ENCODE measurements at regions not wholly inside any gene's neighbourhood (a gene's known extent, or its start where the extent isn't known, plus 50 kb on each side); places are given as distances from the start of the nearest gene placed in this dataset.

DNA sequence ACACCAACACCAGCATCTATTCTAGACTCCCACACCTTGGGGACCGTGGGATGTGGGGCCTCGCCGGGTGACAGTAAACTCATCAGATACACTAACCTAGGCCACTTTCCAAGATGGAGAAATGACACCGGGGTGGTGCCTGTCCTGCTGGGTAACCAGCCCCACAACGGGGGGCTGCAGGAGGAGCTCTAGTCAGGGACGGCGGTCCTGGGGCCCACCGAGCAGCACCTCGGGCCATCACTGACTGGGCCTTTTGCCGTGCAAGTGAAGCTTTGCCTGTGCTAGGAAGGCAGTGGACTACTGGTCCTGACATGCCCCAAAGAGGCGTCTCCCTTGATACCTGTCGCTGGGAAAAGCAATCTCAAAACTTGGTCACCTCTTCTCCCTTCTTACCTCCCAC, 260.3 kb upstream of the IRX1 start:
- no TSS peak for BruUV-seq (replicated peaks)
- Histone ChIP-seq H4K20me1 (ENCODE audit: control insufficient read depth, insufficient read depth) (no peaks in the 10 kb centered on the region), H3K9me3 (replicated peaks; ENCODE audit: control insufficient read depth, insufficient read depth, low read length) (no peaks in the 10 kb centered on the region; the same call in 2 of the 3 replicates), H3K27ac (ENCODE audit: control insufficient read depth, insufficient read depth) (no peak overlapping the region), H3K4me1 (ENCODE audit: control insufficient read depth, insufficient read depth, low read length) (no peaks in the 10 kb centered on the region), H3K4me2 (ENCODE audit: control insufficient read depth, insufficient read depth) (no peak overlapping the region), H3K4me3 (no peak overlapping the region), H3K9ac (ENCODE audit: control insufficient read depth, insufficient read depth, low read length) (no peak overlapping the region), H3K79me2 (ENCODE audit: control insufficient read depth, insufficient read depth, low read length) (no peaks in the 10 kb centered on the region), H3K27me3 (replicated peaks in 1 of 2; ENCODE audit: control insufficient read depth in 2 of 2, insufficient read depth in 2 of 2, low read length in 1 of 2) (no peaks in the 10 kb centered on the region), H2AFZ (ENCODE audit: control insufficient read depth, low read depth, low read length) (no peak overlapping the region), H3K36me3 (ENCODE audit: control insufficient read depth in 2 of 2, insufficient read depth in 2 of 2, low read length in 1 of 2) (no peaks in the 10 kb centered on the region)
- SMC1A ChIA-PET (ENCODE audit: uncharacterized antibody, unreplicated experiment) = no interaction called here
- ATAC-seq (no peak), FAIRE-seq (no peak), DNase-seq (ENCODE audit: low read depth, low spot score) (no peak)
- in situ Hi-C loops (cut with MboI) (no loop called here), intact Hi-C loops (cut with micrococcal nuclease; ENCODE audit: unreplicated experiment) (no loop called here)
- POLR2A ChIA-PET = no interaction called here
- RAD21 ChIA-PET (ENCODE audit: unreplicated experiment) = no interaction called here
- WGBS (ENCODE audit: insufficient coverage, insufficient replicate concordance, low lambda C conversion rate, missing lambda C conversion rate) = 20% methylated on average over 12 of the region's 12 CpGs
- TF ChIP-seq RAD51 (IDR thresholded peaks at IDR 0.05) (no peak), RAD21 (IDR thresholded peaks at IDR 0.05; ENCODE audit: insufficient read depth, low read depth, low read length) (no peak), PAX8 (IDR thresholded peaks at IDR 0.05) (no peak), CREM (IDR thresholded peaks at IDR 0.05; ENCODE audit: low read depth) (no peak), CEBPB (IDR thresholded peaks at IDR 0.05; ENCODE audit: borderline replicate concordance in 1 of 2, low read depth in 2 of 2, low read length in 2 of 2) (no peak), SMAD5 (IDR thresholded peaks at IDR 0.05; ENCODE audit: low read depth) (no peak), TCF7 (IDR thresholded peaks at IDR 0.05; ENCODE audit: borderline replicate concordance) (no peak), FOS (IDR thresholded peaks at IDR 0.05; ENCODE audit: borderline replicate concordance, extremely low read depth, insufficient read length) (no peak), SRF (IDR thresholded peaks at IDR 0.05; ENCODE audit: low read depth in 2 of 2, low read length in 2 of 2) (no peak), CHD4 (IDR thresholded peaks at IDR 0.05) (no peak)
- TF ChIP-seq, protein P1, sequence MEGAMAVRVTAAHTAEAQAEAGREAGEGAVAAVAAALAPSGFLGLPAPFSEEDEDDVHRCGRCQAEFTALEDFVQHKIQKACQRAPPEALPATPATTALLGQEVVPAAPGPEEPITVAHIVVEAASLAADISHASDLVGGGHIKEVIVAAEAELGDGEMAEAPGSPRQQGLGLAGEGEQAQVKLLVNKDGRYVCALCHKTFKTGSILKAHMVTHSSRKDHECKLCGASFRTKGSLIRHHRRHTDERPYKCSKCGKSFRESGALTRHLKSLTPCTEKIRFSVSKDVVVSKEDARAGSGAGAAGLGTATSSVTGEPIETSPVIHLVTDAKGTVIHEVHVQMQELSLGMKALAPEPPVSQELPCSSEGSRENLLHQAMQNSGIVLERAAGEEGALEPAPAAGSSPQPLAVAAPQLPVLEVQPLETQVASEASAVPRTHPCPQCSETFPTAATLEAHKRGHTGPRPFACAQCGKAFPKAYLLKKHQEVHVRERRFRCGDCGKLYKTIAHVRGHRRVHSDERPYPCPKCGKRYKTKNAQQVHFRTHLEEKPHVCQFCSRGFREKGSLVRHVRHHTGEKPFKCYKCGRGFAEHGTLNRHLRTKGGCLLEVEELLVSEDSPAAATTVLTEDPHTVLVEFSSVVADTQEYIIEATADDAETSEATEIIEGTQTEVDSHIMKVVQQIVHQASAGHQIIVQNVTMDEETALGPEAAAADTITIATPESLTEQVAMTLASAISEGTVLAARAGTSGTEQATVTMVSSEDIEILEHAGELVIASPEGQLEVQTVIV (IDR thresholded peaks at IDR 0.05; ENCODE audit: borderline replicate concordance, partially characterized antibody) = no peak
- CTCF ChIA-PET = no interaction called here
